OCI-LY7 (cell line): ENCODE measurements at regions not wholly inside any gene's neighbourhood (a gene's known extent, or its start where the extent isn't known, plus 50 kb on each side); places are given as distances from the start of the nearest gene placed in this dataset.

Source experiments
- BruUV-seq: library from RNA; stranded (reverse); fragments of 400-500 nt; replicated peaks from 2 replicates; lab custom pipeline; 2021; lab: Mats Ljungman, UMichigan
- CTCF ChIA-PET: fragments of 300-600 bp; sonication (Branson Sonifier 250); formaldehyde crosslinking; loops from one replicate; lab custom pipeline; 2022; ENCODE audit warnings: antibody characterized with exemption; ENCODE audit not compliant: unreplicated experiment; lab: Charles Lee
- POLR2A ChIA-PET: fragments of 300-600 bp; sonication (Branson Sonifier 250); formaldehyde crosslinking; loops from one replicate; lab custom pipeline; 2022; ENCODE audit warnings: antibody characterized with exemption; lab: Charles Lee
- DNase-seq: peaks from one replicate; pipeline ENCODE4 v3.0.0-alpha.2; 2015; ENCODE audit warnings: low spot score
- H2AFZ ChIP-seq: fragments of 200-600 bp; sonication (generic), shearing (Covaris generic); 2 replicates; pipeline ENCODE4 v1.6.1; 2014; ENCODE audit warnings: mild to moderate bottlenecking, antibody characterized with exemption, low read length, moderate library complexity
- H3K27ac ChIP-seq: fragments of 200-600 bp; sonication (generic); 2 replicates; pipeline ENCODE4 v1.5.1; 2014; ENCODE audit warnings: mixed run types, low read depth, mild to moderate bottlenecking, moderate library complexity, low read length, inconsistent platforms; ENCODE audit not compliant: poor library complexity, severe bottlenecking
- H3K36me3 ChIP-seq: fragments of 200-600 bp; sonication (generic); 2 replicates; pipeline ENCODE4 v1.6.1; 2014; ENCODE audit warnings: mild to moderate bottlenecking, antibody characterized with exemption, low read length, moderate library complexity, mixed read lengths; ENCODE audit not compliant: insufficient read depth
- H3K4me1 ChIP-seq: fragments of 200-600 bp; sonication (generic); 2 replicates; pipeline ENCODE4 v1.5.1; 2014; ENCODE audit warnings: mild to moderate bottlenecking, low read length; ENCODE audit not compliant: insufficient read depth, poor library complexity, severe bottlenecking
- H3K4me2 ChIP-seq: fragments of 200-600 bp; sonication (generic); 2 replicates; pipeline ENCODE4 v1.6.1; 2014; ENCODE audit warnings: mild to moderate bottlenecking, low read length
- H3K4me3 ChIP-seq: fragments of 200-600 bp; sonication (generic); 2 replicates; pipeline ENCODE4 v1.5.1; 2014; ENCODE audit warnings: mild to moderate bottlenecking, low read depth, low read length; ENCODE audit not compliant: poor library complexity, severe bottlenecking
- H3K79me2 ChIP-seq: fragments of 200-600 bp; sonication (generic); 2 replicates; pipeline ENCODE4 v1.6.1; 2016; ENCODE audit warnings: low read depth, mild to moderate bottlenecking, low read length, moderate library complexity, mixed read lengths; ENCODE audit not compliant: insufficient read depth
- H3K9me2 ChIP-seq: fragments of 200-600 bp; sonication (generic); 2 replicates; pipeline ENCODE4 v1.6.1; 2016; ENCODE audit warnings: mild to moderate bottlenecking, low read length, mixed read lengths; ENCODE audit not compliant: insufficient read depth
- H3K9me3 ChIP-seq: fragments of 200-600 bp; sonication (generic); 2 replicates; pipeline ENCODE4 v1.6.1; 2014; ENCODE audit warnings: mild to moderate bottlenecking, mixed run types, low read length, mixed read lengths
- H4K20me1 ChIP-seq: fragments of 200-600 bp; sonication (generic); 2 replicates; pipeline ENCODE4 v1.6.1; 2014; ENCODE audit warnings: mild to moderate bottlenecking, antibody characterized with exemption, low read length, moderate library complexity, mixed read lengths; ENCODE audit not compliant: insufficient read depth
- CTCF ChIP-seq: fragments of 200-600 bp; sonication (generic); conservative IDR thresholded peaks from 2 replicates; pipeline ENCODE4 v1.5.1; 2014; ENCODE audit warnings: mild to moderate bottlenecking, antibody characterized with exemption, low read length, moderate library complexity, mixed read lengths
- EZH2phosphoT487 ChIP-seq: fragments of 200-600 bp; sonication (generic); IDR thresholded peaks from 2 replicates; pipeline ENCODE4 v1.6.1; 2018; ENCODE audit warnings: low read depth, borderline replicate concordance, mild to moderate bottlenecking, mixed run types, antibody characterized with exemption, low read length, moderate library complexity, mixed read lengths
- intact Hi-C: fragments of 100-400 bp; cut with micrococcal nuclease; formaldehyde crosslinking; loops from one replicate; pipeline ENCODE4 v1.10.0; 2022; ENCODE audit not compliant: unreplicated experiment

- TF ChIP-seq EZH2phosphoT487, result no peak
- H3K9me3 ChIP-seq, result no peaks in the 10 kb centered on the region
Measured at GRCh38 chr15:92336419-92336987, 57.2 kb upstream of the ST8SIA2 start.

GRCh38 chr15:92339361-92339760 lies 54.3 kb upstream of the ST8SIA2 start:
- no peaks in the 10 kb centered on the region for H3K79me2 ChIP-seq
- TF ChIP-seq EZH2phosphoT487 (no peak), CTCF (no peak)
- H3K4me1 ChIP-seq, result no peaks in the 10 kb centered on the region
- DNase-seq, result no peak
- no peaks in the 10 kb centered on the region for H4K20me1 ChIP-seq
- H3K9me2 ChIP-seq, result no peaks in the 10 kb centered on the region
- BruUV-seq, result no TSS peak
- ChIA-PET POLR2A (no interaction called here), CTCF (no interaction called here)
- no peaks in the 10 kb centered on the region for H3K36me3 ChIP-seq
- no peak overlapping the region for H3K4me3 ChIP-seq
- H3K4me2 ChIP-seq, result no peak overlapping the region
- intact Hi-C loops, result no loop called here
- H3K27ac ChIP-seq, result no peak overlapping the region
- no peaks in the 10 kb centered on the region for H3K9me3 ChIP-seq
- H2AFZ ChIP-seq, result no peak overlapping the region

More at GRCh38 chr15:92336419-92336987, 57.2 kb upstream of the ST8SIA2 start:
- H3K27ac ChIP-seq, result no peak overlapping the region
- intact Hi-C loops, result no loop called here
- ChIA-PET CTCF (no interaction called here), POLR2A (no interaction called here)
- BruUV-seq, result no TSS peak
- no peak overlapping the region for H3K4me2 ChIP-seq
- H3K79me2 ChIP-seq, result no peaks in the 10 kb centered on the region
- no peaks in the 10 kb centered on the region for H3K9me2 ChIP-seq
- no peaks in the 10 kb centered on the region for H3K36me3 ChIP-seq
- H3K4me1 ChIP-seq, result no peaks in the 10 kb centered on the region
- no peaks in the 10 kb centered on the region for H4K20me1 ChIP-seq
- H2AFZ ChIP-seq, result no peak overlapping the region
- no peak overlapping the region for H3K4me3 ChIP-seq
- no peak for DNase-seq
